HG02870 (cell line): ENCODE measurements at regions not wholly inside any gene's neighbourhood (a gene's known extent, or its start where the extent isn't known, plus 50 kb on each side); places are given as distances from the start of the nearest gene placed in this dataset.
A peak's percentile ranks its signal among the peaks of the same experiment; 100 is the strongest.

Experiments used
- ATAC-seq: cut with Tn5 transposase; IDR thresholded peaks from one replicate; pipeline ENCODE4 v1.9.1; 2021; ENCODE audit warnings: mild to moderate bottlenecking, moderate library complexity; ENCODE audit not compliant: unreplicated experiment

DNA sequence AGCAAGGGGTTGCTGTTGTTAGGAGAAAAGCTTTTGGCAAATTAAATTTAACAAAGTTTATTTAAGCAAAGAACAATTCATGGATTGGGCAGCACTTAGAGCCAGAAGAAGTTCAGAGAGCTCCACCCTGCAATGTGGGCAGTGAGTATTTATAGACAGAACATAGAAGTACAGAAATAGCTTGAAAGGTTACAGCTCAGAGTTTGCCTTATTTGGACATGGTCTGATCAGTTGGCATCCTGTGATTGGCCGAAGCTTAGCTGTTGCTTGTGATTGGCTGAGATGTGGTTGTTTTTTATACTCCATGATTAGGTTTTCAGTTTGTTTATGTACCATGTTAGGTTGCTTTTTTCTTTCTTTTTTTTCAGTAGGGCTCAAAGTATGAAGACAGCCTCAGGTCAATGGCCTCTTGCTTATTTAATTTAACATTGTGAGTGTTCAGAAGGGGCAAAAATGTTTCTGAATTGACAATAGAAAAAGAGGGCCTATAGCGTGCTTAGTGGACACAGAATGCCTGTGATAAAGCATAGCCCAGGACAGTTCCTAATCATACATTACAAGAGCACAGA is 293.8 kb downstream of the IGSF11 start:
- ATAC-seq = no peak

GRCh38 chr3:118742760-118743159 is 291.9 kb downstream of the IGSF11 start:
- no peak for ATAC-seq

- no peak for ATAC-seq
Observed at GRCh38 chr3:118744186-118744585, 290.5 kb downstream of the IGSF11 start.

- no peak for ATAC-seq
Observed at GRCh38 chr3:118754406-118755252, 280.0 kb downstream of the IGSF11 start.

GRCh38 chr3:118755253-118755801 is 279.3 kb downstream of the IGSF11 start:
- no peak for ATAC-seq

DNA sequence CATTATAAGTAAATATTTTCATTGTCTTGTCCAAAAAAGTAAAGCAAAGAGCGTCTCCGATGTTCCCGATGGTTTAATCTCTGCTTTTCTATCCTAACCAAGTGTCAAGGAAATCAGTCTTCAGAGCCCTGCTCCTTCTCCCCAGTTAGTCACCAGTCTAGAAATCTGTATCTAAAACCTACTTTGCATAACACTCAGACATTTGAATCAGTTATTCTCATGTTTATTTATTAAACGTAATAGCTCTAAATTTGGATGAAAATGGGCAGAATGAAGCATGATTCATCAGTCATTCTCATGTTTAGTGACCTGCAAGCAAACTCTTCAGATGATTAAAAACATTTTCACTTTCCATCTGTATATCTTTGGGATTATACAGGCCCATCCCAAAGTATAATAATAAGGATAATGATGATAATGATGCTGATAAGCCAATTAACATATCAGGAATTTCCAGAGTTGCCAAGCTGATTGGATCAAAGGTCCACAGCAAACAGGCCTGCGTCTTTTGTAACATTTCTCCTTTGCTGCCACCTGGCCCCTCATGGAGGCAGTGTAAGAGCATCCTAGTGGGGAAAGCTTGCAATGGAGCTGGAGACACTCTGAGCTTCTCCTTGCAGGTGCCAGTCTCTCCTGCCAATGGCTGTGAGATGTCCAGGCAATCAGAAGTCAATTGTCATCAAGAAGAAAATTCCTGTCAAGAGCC is 273.9 kb downstream of the IGSF11 start:
- no peak for ATAC-seq

DNA sequence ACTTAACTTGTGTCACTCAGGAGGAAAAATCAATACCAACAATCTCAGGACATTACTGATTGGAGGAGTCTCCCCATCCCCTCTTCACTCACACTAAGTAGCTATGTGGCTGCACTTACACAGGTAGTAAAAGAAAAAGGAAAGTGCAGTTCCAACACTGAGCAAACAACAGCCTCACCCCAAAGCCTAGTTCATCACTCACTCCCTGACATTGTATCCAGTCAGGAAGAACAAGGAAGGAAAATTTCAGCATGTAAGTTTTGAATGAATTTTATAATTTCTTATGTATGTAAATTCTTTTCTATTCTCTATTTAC is 273.4 kb downstream of the IGSF11 start:
- ATAC-seq = no peak

- ATAC-seq = peak; percentile 18
Observed at GRCh38 chr3:118765636-118766305, 268.9 kb downstream of the IGSF11 start.

- peak; percentile 83 for ATAC-seq
Observed at GRCh38 chr3:118766306-118766669, 268.4 kb downstream of the IGSF11 start.

GRCh38 chr3:118772036-118772435 is 262.6 kb downstream of the IGSF11 start:
- ATAC-seq = no peak

DNA sequence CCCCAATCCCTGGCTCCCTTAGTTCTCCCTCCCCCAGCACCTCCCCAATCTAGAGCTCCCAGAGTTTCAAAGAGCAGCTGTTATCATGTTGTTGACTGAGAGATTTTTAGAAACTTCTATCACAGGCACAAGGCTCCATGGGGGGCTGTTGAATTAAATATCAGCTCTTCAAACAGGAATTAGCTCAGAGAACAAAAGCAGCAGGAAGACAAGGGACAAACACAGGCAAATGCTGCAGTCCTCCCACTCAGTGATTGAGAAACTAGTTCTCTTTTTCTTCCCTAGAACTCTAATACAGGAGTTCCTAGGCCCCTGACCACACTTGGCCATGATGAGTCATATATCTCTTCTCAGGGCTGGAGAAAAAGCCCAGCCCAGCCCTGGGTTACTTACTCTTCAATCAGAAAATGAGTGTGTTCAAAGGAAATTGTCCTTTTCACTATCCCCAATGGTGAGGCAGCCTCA is 262.1 kb downstream of the IGSF11 start:
- peak; percentile 99 for ATAC-seq

- no peak for ATAC-seq
Observed at GRCh38 chr3:118775021-118775420, 259.6 kb downstream of the IGSF11 start.

- ATAC-seq = no peak
Observed at GRCh38 chr3:118778201-118778600, 256.4 kb downstream of the IGSF11 start.

GRCh38 chr3:118781232-118781631 is 253.4 kb downstream of the IGSF11 start:
- no peak for ATAC-seq

- ATAC-seq = no peak
Observed at GRCh38 chr3:118781839-118782238, 252.8 kb downstream of the IGSF11 start.

- ATAC-seq = peak; percentile 95
Observed at GRCh38 chr3:118782755-118783202, 251.9 kb downstream of the IGSF11 start.

- no peak for ATAC-seq
Observed at GRCh38 chr3:118785415-118785814, 249.2 kb downstream of the IGSF11 start.

- ATAC-seq = no peak
Observed at GRCh38 chr3:118791246-118791645, 243.4 kb downstream of the IGSF11 start.

- ATAC-seq = no peak
Observed at GRCh38 chr3:118792191-118792590, 242.5 kb downstream of the IGSF11 start.

DNA sequence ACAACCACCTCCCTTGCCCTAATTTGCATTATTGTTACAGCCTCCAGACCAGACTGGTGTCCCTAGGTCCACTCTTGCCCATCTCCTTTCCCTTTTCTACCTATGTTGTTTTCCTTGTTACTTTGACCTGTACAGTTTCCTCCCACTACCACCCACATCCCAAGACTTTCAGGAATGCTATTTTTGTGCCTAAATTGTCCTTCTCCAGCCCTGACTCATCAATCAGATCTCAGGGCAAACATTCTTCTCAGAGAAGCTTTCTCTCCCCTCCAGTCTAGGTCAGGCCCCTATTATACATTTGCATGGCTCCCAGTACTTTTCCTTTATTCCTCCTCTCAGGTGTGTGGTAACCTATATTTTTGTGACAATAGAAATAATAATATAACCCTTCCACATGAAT is 241.5 kb downstream of the IGSF11 start:
- no peak for ATAC-seq

- peak; percentile 52 for ATAC-seq
Observed at GRCh38 chr3:118799303-118799702, 235.3 kb downstream of the IGSF11 start.
